GM18508 (cell line): ENCODE measurements at regions not wholly inside any gene's neighbourhood (a gene's known extent, or its start where the extent isn't known, plus 50 kb on each side); places are given as distances from the start of the nearest gene placed in this dataset.
"Not testable (repeated sequence)": the region's sequence is repeated elsewhere in the genome, so short reads cannot be mapped to it uniquely, and the experiment has no call there.

Source experiments
- ATAC-seq: cut with Tn5 transposase; IDR thresholded peaks from one replicate; pipeline ENCODE4 v1.9.1; 2021; ENCODE audit warnings: moderate number of reproducible peaks; ENCODE audit not compliant: insufficient read depth, unreplicated experiment

DNA sequence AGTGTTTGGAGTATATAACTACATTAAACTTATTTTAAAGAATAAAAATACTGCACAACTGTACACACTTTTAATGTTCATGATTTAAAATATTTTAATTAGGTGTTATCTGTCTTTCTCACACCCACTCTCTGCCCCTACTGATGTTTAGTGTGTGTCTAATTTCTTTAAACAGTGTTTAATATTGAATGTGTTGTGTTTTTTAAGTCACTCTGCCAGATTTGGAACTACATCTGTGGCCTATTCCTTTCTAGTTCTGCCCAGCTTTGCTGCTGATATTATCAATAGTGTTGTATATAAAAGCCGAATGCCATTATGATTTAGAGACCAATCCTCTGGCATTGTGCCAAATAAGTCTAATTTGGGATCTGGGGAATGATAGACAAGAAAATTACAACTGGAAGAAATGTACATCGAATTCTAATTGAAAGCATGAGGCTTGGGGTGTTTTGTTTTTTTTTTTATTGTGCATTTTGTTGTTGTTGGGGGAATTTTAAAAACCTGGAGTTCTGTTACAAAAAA lies 398.0 kb downstream of the CPS1 start:
- ATAC-seq = no peak

DNA sequence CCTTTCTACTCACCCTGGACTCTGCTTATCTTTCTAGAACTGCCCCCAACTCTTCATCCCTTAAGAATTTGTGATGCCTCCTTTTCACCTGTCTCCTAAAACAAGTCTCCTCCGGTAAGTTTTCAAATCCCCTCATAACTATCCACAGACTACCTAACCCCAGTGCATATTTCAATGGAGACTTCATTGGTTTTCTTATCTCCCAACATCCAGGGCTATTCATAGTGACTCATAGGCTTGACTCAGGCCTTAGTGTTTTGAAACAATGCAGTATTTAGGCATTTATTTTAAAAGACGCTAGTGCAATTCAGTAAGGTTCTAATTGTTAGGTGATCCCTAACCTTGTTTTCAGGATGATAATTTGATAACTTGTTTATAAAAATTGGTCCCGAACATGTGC lies 399.2 kb downstream of the CPS1 start:
- ATAC-seq = no peak

DNA sequence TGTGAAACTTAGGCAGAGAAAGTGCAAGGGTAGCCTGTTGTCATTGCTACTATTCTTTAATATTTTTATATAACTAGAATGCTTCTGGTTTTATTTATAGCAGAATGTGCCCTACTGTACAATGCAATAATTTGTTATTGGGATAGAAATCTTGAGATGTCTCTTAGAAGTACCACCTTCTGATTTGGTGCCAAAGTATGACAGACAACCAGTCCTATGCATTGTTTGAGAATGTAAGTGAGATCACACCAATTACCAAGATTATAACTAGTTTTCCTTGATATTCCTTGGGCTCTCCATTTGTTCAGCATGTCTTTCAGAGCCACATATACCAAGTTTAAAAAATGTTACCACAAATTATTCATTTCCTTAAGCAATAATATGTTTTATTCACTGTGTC lies 399.7 kb downstream of the CPS1 start:
- no peak for ATAC-seq

DNA sequence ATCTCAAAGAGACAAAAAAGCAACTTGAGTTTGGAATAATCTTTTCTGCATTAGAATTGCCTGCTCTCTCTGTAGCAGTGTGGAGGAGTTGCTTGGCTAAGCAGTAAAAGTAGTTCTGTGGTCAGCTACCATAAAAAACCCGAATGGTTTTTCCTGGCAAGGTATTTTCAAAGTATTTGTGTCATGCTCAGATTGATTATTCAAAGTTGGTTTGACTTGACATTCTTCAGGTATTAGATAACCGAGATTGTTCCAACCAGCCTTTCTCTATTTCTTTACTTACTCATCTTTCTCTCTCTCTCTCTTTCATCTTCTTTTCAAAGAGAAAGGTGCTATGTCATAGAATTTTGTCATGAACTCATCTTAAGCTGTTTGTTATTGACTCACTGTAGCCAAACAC lies 404.9 kb downstream of the CPS1 start:
- ATAC-seq = no peak

DNA sequence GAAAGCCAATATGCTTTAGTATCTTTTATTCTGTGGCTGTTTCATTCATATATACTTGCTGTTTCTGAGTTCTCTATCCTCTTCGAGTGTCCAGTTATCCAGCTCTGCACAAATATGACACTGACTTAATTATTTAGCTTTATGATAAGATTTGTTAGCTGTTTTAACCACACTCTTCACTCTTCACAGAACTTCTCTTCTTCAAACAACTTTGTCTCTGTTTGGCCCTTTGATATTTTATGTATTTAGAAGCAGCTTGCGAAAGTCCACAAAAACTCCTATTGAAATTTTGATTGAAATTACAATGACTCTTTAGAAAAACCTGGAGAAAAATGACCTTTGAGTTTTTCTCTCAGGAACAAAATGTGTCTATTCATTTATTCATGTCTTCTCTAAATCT lies 407.0 kb downstream of the CPS1 start:
- no peak for ATAC-seq

DNA sequence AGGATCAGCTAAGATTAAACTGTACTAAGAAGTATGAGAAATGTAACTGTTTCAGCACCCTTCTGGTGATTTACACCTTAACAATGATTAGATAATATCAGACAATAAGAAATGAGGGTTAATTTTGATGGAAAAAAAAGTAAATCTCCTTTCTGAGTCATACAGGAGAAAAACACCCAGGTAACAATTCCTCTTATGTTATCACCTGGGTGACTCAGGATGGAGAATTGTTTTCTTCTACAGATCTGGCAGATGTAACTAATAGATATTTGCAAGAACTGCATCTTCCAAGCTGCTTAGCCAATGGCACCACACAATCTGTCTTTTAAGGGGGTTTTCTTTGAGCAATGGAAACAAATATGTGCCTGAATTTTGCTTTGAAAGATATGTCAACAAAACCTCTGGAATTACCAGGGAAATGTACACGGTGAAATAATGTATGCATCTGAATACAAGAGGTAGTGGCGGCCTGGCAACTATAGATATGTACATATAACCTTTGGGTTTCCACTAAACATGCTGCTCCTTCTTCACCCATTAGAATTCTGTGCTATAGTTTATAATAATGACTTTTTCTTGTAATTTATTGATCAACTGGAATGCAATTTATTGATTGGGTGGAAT lies 407.9 kb downstream of the CPS1 start:
- no peak for ATAC-seq

DNA sequence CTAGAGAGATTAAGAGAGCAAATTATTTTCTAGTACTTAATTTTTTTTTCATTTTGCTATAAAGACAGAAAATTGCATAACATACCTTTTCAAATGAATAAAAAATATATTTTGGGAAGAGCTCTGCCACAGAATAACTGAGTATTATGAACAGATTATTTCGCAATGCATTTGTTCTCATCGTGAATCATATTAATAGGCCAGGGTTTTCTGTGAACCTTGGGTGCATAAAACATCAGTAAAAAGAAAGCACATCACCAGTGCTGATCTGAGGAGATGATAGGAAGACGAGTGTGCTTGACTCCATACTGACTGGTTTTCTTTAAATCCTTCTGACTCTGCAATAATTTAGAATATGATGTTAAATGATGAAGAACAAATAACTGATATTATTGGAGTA lies 409.1 kb downstream of the CPS1 start:
- no peak for ATAC-seq

DNA sequence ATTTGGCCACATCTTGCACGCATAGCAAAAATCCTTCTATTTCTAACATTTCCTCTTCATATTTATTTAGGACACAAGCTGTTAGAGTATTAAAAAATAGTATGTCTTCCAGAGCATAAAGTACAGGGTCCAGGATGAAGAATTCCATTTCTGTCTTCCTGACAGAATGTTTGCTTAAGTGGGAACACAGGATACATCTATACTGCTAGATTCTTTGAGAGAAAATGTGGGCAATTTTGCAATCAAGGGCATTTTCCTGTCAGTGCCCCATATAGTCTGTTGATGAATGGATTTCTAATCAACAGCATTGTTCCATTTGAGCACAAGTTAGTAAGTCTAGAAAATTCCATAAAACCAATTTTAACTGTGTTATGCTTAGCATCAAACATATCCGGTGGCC lies 409.9 kb downstream of the CPS1 start:
- no peak for ATAC-seq

DNA sequence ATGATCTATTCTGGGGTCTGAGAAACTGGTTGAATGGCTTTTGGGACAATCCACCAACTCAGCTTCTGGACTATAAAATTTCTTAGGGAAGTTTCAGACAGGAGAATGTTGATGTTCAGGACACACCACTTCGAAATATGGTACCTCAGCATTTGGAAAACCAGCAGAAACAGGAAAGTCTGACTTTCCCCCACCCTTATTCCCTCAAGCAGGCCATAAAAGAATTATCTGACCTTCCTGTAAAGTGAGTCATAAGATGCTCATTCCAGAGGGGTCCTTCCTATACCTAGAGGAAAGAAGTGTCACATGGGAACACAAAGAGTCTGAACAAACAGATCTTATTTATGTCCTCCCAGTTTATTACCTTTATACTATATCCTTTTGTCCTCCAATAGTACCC lies 415.0 kb downstream of the CPS1 start:
- no peak for ATAC-seq

DNA sequence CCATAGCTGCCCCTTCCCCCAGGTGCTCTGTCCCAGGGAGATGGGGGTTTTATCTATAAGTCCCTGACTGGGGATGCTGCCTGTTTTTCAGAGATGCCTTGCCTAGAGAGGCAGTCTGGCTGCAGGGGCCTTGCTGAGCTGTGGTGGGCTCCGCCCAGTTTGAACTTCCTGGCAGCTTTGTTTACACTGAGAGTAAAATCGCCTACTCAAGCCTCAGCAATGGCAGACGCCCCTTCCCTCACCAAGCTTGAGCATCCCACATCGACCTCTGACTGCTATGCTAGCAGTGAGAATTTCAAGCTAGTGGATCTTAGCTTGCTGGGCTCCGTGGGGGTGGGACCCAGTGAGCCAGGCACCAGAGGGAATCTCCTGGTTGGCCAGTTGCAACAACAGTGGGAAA lies 430.4 kb downstream of the CPS1 start:
- ATAC-seq = not testable (repeated sequence)

DNA sequence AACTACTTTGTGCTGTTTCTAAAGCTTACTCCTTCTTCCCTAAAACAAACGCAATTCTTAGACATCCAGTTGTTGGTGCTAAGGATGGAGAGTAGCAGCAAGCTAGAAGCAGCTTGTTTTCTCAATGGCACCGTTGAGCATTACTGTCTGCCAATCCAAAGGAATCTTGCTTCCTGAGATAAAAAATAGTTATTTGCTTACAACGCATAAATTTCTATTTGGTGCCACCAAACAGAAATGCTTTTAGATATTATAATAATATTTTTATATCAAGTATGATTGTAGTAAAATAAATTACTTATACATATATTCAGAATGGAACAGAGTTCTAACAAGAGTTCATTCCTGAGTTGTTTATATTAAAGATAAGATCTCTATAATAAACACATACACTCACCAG lies 434.7 kb downstream of the CPS1 start:
- no peak for ATAC-seq

DNA sequence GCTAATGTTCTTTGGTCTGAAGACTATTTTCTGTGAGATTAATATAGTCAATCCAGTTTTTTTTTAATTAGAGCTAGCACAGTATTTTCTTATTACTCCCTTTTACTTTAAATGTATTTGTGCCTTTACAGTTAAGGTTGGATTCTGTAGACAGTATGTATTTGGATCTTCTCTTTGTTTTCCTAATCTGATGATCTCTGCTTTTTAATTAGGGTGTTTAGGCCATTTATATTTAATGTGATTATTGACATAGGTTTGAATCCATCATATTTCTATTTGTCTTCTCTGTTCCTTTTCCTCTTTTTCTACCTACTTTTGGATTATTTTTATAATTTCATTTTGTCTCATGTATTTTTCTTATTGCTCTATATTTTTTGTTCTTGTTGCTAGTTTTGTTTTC lies 437.7 kb downstream of the CPS1 start:
- ATAC-seq = no peak

DNA sequence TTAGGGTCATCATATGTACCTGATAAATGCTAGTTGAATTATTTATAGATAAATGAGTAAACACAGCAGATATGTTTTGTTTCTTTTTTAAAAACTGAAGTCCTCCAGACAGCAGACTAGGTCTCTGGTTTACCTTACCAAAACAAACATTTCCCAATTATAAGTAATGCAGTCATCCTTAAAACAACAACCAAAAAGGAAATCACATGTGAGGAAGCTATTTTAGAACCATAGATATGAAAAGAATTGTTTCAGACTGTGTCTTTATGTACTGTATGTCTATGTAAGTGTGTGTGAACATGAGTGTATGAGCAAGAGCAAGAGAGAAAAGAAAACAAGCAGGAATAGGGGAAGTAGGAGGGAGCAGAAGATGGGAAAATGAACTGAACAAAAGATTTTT lies 441.0 kb downstream of the CPS1 start:
- ATAC-seq = no peak

DNA sequence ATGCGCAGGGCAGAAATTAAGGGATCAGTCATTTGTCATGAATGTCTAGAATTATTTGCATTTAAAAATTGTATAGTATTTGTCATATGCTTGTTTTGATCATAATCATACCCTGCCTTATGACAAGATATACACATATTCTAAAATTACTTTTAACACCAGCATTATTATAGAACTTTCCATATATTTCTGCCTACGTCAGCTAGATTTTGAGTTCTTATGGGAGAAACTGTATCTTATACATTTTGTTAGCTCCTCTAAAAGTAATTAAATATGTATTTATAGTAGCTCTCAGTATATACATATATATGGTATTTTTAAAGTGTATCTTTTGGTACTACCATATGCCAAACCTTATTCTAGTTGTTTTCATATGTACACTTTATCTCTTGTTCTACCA lies 441.9 kb downstream of the CPS1 start:
- no peak for ATAC-seq

DNA sequence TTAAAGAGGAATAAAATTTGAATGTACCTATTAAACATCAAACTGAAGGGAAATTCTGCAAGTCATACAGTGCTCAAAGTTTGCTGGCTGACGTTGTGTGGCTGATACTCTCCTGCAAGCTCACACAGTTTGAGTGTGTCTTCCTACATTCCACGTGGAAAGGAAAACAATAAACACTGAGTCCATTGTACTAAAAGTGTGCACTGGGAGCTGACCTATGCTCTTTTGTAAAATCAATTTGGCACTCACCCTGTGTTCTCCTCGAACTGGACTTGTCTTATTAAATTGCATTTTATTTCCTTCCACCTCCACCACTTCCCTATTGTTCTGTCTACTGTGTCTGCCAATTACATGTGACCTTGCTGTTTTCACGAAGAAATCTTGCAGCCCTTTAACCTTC lies 458.0 kb downstream of the CPS1 start:
- no peak for ATAC-seq

DNA sequence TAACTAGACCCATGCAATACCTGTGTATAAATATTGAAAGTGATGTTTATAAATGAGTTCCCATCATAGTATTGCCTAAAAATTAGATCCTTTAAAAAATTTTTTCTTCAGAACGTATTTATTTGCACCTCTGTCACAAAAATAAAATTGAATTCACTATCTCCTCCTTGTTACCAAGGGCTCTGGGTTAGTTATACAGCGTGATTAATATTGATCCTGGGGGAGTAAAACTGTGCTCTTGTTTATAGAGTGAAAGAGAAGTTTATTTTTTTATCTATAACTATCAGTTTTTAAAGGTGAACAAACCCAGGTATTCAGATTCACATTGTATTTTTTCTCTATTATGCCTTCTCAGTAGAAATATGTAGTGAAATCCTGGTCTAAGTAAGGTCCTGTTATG lies 458.5 kb downstream of the CPS1 start:
- ATAC-seq = no peak

DNA sequence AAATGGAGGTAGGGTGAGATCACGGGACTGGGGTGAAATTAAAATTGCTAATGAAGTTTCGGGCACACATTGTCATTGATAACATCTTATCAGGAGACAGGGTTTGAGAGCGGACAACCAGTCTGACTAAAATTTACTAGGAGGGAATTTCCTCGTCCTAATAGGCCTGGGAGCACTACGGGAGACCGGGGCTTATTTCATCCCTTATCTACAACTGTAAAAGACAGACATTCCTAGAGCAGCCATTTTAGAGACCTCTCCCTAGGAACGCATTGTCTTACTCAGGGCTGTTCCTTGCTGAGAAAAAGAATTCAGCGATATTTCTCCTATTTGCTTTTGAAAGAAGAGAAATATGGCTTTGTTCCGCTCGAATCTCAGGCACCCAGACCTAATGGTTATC lies 468.7 kb downstream of the CPS1 start:
- not testable (repeated sequence) for ATAC-seq

DNA sequence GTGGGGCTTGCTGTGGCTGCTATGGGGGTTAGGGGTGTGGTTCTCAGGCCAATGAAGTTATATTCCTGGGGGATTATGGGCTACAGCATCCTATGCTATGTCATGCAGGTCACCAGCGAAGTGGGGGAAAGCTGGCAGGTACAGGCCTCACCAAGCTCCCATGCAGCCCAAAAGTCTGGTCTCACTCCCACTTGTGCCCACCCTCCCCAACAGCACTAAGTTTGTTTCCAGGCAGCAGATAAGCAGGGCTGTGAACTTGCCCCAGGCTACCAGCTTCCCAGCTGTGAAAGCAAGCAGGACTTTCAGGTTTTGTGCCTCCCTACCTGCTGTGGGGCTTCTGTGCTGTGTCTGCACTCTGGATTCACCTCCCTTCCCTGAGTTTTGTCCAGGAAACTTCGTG lies 469.7 kb downstream of the CPS1 start:
- ATAC-seq = no peak

DNA sequence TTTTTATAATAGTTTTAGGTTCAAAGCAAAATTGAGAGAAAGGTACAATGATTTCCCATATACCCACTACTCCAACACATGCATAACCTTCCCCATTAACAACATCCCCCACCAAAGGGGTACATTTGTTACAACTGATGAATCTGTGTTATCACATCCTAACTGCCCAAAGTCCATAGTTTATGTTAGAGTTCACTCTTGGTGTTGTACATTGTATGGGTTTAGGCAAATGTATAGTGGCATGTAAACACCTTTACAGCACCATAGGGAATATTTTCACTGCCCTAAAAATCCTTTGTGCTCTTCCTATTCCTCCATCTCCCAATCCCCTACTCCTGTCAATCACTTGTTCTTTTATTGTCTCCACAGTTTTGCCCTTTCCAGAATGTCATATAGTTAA lies 471.6 kb downstream of the CPS1 start:
- no peak for ATAC-seq

DNA sequence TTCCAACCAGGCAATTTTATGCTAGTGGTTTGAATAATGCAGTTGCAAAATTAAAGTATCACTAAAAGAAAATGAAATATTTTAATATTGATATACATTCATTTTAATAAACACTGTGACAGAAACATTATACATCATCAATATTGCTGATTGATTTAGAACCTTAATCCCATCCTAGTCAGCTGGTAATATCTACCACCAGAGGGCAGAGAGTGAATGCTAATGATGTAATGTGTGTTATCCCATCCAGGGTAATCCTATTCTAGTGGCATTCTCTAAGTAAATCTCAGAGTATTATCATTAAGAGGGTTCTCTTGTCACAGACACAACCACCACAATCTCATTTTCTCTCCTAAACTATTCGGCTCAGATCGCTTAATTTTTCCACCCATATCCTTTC lies 477.4 kb downstream of the CPS1 start:
- no peak for ATAC-seq

DNA sequence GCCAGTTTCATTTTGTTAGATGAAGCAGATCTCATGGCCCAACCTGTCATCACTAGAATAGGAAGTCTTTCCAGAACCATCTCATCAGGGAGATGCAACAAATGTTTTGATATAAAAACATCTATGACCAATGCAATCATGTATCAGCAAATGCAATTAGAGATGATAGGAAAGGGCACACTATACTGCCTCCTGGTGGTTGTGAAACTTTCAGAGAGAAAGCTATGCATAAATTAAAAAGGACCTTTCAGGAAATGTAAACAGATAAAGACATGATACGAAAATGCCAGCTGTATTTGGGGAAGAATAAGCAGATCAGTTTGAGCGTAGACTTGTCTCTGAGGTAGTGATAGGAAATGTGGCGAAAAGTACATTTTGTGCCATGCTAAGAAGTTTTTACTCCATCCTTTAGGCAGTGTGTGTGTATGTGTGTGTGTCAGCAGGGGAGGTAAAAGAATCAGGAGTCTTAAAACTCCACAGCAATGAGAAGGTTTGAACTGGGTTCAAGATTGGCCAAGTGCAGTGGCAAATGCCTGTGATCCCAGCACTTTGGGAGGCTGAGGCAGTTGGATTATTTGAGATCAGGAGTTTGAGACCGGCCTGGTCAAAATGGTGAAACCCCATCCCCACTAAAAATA lies 479.3 kb downstream of the CPS1 start:
- ATAC-seq = peak; percentile 60

DNA sequence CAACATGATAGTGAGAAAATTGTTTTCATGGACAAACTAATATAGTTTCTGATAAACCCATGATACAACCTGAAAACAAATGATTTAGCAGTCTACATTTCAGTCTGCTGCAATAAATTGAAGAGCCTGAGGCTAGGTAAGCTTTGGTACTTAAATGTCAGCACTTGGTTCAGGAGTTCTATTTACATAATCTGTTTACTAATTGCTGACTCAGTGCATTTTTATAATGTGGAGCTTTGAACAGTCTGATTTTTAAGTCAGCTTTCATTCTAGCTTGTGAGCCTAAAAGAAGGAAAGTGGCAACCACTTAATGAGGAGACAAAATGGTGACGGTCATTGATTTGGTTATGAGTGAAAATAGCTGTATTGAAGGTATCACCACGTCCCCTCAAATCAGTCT lies 488.6 kb downstream of the CPS1 start:
- ATAC-seq = no peak
